ENCODE measurements at regions not wholly inside any gene's neighbourhood (a gene's known extent, or its start where the extent isn't known, plus 50 kb on each side); places are given as distances from the start of the nearest gene placed in this dataset.

DNA sequence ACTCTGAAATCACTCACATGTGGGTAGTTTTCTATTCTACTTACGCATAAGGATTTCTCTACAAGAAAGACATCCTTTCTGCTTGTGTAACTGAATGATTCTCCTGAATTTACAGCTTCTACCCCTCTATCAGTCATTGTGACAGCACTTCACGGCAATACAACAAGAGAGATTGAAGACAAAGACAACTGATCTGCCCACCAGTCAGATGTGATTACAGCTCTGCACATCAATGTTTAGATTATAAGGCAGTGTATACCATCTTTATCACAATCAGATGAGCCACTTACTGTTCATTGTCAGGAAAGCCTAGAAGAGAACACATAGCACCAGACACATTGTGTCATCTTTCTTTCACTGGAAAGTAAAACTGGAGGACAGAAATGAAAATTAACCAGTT lies 324.4 kb downstream of the CENPC start:
- no peak for DNase-seq

GRCh38 chr4:67218883-67219282 lies 326.4 kb downstream of the CENPC start:
- DNase-seq, result no peak

- DNase-seq, result no peak
These were observed 337.3 kb downstream of the CENPC start for GRCh38 chr4:67207941-67208441.

DNA sequence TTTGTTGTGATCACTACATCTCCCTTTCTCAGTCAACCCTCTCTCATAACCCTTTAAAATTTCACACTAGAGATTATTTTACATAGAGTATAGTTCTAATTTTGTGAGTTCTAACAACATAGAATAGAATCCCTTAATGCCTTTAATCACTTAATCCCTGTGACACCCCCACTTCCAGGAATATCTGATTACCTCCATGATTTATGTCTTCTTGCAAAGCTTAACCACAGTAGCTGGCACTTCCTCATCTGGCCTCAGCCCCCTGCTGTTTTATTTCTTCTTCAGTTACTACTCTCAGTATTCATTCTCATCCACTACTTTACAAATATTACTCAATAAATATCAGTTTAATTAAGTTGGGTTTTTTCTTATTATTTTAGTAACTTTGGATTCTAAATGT lies 340.9 kb downstream of the CENPC start:
- DNase-seq, result no peak

- no peak for DNase-seq
These were observed 344.0 kb downstream of the CENPC start for GRCh38 chr4:67201334-67201733.

DNA sequence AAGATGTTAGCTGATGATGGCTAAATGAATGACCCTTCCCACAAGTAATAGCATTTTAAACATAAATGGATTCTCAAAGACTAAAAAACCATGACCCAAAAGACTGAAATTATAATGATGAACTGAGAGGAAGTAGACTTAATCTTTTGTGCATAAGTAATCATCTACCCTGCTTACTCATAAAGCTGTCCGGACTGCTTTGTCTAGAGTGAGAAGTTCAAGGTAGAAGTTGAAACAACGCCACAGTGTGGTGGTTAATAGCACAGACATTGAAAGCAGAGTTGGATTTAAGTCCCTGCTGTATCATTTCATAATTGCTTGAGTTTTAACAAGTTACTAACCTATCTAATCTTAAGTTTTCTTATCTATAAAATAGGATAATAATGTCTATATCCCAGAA lies 346.6 kb downstream of the CENPC start:
- DNase-seq, result peak; percentile 27

DNA sequence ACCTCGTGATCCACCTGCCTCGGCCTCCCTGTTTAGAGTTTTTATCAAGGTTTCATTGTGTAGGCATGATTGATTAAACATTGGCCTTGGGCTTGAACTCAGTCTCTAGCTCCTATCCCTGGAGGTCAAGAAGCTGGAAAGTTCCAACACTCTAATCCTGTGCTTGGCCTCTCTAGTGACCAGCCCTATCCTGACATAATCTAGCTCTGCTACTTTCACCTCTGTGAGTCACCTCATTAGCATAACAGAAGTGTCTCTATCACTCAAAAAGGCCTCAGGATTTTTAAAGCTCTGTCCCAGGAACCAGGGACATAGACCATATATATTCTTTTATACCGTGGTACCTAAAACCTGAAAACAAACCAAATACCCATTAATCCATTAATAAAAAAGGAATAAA lies 377.5 kb downstream of the CENPC start:
- no peak for DNase-seq

- no peak for DNase-seq
These were observed 382.6 kb downstream of the CENPC start for GRCh38 chr4:67162690-67163089.

GRCh38 chr4:67161311-67161710 lies 384.0 kb downstream of the CENPC start:
- DNase-seq, result no peak

GRCh38 chr4:67160394-67160793 lies 384.9 kb downstream of the CENPC start:
- DNase-seq, result no peak

DNA sequence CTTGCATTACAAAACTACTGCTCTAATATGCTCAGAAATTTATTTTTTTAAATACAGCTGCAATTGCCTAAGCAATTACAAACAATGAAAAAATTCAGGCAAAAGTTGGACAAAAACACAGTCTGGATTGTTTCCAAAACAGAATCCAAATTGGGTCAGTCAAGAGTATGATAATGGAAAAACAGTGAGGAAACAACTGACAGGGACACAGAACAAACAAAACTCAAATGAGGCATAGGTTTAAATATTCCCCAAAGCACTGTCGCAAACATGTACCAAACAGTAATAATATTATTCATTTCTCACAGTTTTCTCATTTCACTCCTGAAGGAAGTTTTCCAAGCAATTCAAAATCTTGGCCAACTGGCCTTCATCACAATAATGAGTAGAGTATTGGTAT lies 386.6 kb downstream of the CENPC start:
- DNase-seq, result no peak

- DNase-seq, result no peak
These were observed 392.3 kb downstream of the CENPC start for GRCh38 chr4:67152976-67153375.

- no peak for DNase-seq
These were observed 393.6 kb downstream of the CENPC start for GRCh38 chr4:67151376-67152343.

DNA sequence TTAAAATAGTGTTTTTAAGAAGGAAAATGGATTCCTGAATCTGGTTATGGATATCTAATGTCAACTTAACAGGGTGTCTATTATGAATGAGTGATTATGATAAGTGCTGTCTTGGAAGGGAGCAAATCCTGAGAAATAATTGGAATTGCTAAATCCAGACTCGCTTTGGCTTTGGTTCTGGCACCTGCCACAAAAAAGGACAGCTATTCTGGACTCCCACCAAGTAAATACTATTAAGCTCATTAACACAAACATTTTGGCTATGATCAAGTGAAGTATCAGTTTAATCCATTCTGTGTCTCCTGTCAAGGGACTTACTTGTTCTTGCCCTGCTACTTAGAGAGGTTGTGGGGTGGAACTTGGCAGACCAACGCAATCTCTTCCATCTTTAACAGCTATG lies 403.7 kb downstream of the CENPC start:
- DNase-seq, result no peak

- no peak for DNase-seq
These were observed 410.7 kb downstream of the CENPC start for GRCh38 chr4:67134616-67135015.

GRCh38 chr4:67133162-67133561 lies 412.1 kb downstream of the CENPC start:
- DNase-seq, result no peak

- DNase-seq, result no peak
These were observed 414.1 kb downstream of the CENPC start for GRCh38 chr4:67131224-67131623.

- no peak for DNase-seq
These were observed 414.9 kb downstream of the CENPC start for GRCh38 chr4:67130411-67130810.

DNA sequence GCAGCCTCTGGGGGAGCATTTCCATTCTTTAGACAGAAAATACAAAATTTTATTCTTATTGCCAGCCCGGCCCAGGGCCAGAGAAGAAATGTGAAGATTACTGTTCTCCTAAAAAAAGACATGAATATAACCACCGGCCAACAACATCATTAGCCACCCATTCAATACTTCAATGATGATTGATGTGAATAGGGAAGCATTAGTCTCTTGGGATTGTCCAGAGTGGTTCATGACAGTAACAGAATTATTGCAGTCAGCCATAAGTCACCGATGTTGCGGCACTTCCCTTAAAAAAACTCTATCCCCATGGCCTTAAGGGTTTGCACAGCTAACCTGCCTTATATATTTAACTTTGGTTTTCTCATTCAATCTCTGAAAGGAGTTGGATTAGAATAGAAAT lies 418.7 kb downstream of the CENPC start:
- no peak for DNase-seq

- no peak for DNase-seq
These were observed 419.4 kb downstream of the CENPC start for GRCh38 chr4:67125636-67126514.

DNA sequence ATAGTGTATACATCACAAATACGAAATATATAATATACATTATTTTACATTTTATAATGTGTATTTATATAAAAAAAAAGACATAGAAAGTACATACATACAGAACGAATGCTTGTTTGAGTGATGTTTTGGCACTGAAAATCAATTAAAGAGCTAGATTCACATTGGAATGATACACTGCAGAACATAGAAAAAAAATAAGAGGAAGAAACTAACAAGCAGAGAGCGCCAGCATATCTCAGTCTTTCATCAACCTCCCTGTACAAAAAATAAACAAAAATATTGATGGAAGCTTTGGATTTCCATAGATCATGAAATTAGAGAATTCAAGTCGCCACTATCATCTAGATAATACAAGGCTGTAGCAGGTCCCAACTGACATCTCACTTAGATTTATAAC lies 420.6 kb downstream of the CENPC start:
- DNase-seq, result no peak

GRCh38 chr4:67122029-67122428 lies 423.3 kb downstream of the CENPC start:
- DNase-seq, result no peak

DNA sequence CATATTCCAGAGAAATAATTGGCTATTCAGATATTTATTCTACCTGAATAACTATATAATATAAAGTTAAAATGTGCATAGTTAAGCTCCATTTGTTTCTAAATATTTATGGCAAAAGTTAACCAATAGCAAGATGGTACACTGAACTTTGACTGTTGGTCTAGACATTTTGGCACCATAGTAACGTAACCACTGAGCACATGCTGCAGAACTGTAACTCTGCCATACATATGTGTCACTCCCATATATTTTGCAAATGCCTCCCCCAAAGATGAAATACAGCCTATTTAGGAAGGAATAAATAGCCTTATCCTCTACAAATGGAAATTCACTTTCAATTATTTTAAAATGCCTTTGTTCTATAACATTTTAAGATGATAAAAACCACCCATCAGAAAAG lies 424.9 kb downstream of the CENPC start:
- no peak for DNase-seq

GRCh38 chr4:67109276-67109675 lies 436.0 kb downstream of the CENPC start:
- no peak for DNase-seq
